SHP77 treated with DMSO at 0.1 percent for 48 hours (cell line): ENCODE measurements at regions not wholly inside any gene's neighbourhood (a gene's known extent, or its start where the extent isn't known, plus 50 kb on each side); places are given as distances from the start of the nearest gene placed in this dataset.
A peak's percentile ranks its signal among the peaks of the same experiment; 100 is the strongest.
"Not testable (repeated sequence)": the region's sequence is repeated elsewhere in the genome, so short reads cannot be mapped to it uniquely, and the experiment has no call there.

Source experiments
- DNase-seq: peaks from one replicate; lab custom pipeline; 2025; lab: John Stamatoyannopoulos, UW

DNA sequence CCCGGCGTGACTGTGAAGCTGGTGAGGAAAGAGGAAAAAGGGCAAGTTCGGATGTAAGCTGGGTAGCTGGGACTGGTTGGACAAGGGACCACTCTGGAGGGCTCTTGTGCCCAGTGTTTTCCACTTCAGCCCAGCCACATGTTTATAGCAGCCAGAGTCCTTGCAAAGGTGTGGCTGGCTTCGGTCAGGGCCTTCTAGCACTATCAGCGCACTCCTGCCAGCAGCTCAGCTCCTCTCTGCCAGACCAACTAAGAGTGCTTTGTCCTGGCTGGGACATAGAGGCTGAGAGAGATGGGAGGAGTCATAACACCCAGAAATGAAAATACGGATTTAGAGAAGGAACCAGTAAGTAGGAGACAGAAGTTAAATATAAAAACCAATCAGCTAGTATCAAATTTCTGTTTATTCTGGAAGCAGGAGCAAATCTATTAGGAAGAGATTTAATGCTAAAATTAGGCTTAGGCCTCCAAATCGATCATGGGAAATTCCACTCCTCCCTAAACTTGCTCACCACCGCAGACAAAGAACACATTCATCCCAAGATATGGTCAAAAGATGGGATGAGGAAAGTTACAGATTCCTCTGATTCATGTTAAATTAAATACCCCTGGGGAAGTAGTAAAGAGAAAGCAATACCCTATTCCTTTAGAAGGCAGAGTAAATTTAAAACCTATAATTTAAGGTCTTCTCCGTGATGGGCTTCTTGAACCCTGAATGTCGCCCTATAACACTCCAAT lies 135.0 kb downstream of the RALA start:
- no peak for DNase-seq

DNA sequence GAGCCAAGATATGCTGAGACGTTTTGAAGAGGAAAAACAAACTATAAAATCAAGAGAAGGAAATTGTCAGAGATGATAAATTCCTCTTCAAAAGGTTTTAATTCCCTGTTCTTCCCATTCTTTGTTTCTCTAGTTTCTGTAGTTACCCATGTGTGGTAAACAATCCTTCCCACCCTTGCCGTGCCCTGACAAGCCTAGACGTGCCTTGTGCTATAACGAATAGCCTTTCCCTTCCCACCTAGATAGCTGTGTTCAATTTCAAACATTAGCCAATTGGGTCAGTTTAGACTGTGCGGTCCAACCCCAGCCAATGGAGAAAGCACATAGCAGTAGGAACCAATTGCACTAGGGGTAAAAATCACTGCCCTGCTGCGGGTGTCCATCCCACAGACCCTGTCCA lies 138.1 kb downstream of the RALA start:
- DNase-seq: no peak

DNA sequence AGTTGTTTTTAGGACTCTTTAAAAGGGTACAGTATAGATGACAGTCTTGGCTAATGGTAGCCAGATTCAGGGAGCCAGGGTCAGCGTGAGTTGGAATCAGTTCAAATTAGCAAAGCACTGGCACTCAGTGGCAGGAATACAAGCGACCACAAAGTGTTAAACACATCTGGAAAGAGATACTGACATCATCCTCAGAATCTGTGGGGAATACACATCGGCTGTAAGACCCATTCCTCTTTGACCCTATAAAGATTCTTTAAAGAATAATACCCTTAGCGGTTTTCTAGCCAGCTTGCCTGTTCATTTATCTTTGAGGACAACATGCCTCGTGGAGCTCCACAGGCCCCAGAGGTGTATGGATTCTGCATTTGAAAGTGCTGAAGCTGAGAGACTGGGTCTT lies 139.1 kb downstream of the RALA start:
- DNase-seq: not testable (repeated sequence)

DNA sequence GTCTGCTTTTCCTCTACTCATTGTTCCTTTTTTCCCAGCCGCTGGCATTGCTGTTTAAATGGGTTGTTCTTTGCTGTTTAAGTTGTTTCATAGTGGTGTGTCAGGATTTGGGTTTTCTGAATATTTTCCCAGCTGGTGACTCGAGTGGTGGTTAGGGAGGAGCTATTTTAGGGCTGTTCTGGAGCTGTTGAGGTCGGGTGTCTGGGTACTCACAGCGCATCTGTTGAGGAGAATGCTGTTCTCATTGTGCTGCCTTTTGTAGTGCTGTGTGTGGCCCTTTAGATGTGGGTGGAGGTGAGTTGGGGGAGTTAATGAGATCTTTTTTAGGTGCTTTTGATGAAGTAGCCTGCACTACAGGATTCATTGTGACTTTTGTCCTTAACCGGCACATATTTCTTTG lies 139.5 kb downstream of the RALA start:
- DNase-seq: not testable (repeated sequence)

DNA sequence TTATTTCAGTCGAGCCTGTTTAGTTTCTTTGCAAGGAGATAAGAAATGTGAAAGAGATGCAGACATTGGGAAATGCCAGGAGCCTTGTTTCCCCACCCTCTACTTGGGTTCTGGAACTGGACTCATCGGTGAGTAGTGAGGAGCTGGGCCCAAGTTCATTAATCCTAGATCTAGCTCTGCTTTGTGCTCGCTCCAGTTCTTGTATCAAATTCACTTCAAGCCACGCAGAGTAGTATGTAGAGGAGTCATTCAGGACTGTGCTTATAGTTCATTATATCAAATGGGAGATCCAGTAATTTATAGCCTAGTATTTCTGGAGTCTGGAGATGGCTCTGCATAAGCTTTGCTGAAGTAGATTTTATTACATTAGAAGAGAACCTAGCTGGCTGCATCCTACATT lies 142.5 kb downstream of the RALA start:
- not testable (repeated sequence) for DNase-seq

DNA sequence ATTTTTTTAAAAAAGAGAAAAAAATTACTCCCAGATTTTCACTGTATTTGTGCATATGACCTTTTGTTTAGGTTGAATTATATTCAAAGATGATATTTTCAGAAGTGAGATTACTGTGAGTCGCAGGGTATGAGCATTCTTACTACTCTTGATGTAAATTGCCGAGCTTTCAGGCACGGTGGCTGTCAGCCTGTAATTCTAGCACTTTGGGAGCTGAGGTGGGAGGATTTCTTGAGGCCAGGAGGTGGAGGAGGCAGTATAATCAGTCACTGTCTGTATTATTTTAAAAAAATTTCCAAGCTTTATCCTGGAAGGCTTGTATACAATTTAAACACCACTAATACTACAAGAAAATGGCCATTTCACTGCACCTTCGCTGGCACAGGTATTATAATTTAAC lies 145.1 kb downstream of the RALA start:
- DNase-seq: not testable (repeated sequence)

DNA sequence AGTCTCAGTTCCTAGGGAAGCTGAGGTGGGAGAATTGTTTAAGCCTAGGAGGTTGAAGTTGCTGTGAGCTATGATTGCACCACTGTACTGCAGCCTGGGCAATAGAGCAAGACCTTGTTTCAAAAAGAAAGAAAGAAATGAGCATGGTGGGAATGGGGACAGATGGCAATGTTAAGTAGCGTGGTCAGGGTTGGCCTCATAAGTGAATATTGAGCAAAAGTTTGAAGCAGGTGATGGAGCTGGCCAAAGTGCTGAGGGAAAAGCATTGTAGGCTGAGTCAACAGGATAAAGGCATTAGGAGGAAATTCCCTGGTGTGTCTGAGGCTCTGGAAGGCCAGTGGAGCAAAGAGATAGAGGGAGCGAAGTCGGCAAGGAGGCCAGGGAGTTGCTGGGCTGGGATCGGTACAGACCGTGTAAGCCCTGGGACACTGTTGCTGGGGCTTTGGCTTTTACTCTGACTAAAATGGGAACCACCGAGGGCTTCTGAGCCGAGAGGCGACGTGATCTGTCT lies 151.0 kb downstream of the RALA start:
- DNase-seq: not testable (repeated sequence)

DNA sequence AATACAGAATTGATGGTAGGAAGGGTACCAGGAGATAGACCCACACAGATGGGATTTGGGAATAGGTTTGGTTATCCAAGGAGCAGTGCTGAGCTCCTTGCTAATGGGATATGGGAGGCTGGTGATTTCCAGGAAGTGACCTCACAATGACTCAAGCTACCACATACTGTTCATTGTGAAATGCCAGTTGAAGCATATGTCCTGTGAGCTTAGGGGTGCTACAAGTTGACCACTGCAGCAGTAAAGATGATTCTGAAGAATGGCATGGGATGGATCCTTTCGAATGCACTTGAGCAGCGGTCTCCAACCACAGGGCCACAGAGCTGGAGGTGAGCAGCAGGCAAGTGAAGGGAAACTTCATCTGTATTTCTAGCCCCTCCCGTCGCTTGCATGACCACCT lies 158.2 kb downstream of the RALA start:
- DNase-seq: not testable (repeated sequence)

DNA sequence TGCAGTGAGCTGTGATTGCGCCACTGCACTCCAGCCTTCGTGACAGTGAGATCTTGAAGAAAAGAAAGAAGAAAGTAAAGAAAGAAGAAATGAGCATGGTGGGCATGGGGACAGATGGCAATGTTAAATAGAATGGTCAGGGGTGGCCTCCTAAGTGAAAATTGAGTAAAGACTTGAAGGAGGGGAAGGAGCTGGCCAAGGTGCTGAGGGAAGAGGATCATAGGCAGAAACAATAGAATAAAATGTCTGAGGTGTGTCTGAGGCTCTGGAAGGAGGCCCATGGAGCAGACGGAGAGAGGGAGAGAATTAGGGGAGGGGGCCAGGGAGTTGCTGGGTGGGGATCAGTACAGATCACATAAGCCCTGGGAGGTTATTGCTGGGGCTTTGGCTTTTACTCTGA lies 163.1 kb downstream of the RALA start:
- not testable (repeated sequence) for DNase-seq

DNA sequence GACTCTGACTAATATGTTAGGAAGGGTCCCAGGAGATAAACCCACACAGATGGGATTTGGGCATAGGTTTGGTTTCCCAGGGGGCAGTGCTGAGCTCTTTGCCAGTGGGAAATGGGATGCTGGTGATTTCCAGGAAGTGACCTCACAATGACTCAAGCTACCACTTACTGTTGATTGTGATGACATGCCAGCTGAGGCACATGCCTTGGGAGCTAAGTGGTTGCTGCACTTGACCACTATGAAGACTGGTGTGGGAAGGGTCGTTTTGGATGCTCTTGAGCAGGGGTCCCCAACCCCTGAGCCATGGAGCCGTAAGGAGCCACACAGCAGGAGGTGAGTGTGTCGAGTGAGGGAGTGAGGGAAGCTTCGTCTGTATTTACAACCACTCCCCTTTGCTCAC lies 159.0 kb upstream of the CDK13 start:
- DNase-seq: not testable (repeated sequence)

DNA sequence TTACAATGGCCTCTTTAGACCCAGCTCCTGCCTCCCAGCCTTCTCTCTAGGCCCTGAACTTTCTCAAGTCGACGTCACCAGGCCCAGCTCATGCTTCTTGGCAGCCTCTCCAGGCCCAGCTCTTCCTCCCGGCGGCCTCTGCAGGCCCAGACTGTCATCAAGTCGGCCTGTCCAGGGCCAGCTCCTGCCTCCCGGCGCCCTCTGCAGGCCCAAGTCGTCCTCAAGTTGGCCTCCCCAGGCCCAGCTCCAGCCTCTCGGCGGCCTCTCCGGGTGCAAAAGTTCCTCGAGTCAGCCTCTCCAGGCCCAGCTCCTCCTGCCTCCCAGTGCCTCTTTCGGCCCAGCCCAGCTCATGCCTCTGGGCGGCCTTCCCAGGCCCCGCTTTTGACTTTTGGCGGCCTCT lies 158.1 kb upstream of the CDK13 start:
- not testable (repeated sequence) for DNase-seq

DNA sequence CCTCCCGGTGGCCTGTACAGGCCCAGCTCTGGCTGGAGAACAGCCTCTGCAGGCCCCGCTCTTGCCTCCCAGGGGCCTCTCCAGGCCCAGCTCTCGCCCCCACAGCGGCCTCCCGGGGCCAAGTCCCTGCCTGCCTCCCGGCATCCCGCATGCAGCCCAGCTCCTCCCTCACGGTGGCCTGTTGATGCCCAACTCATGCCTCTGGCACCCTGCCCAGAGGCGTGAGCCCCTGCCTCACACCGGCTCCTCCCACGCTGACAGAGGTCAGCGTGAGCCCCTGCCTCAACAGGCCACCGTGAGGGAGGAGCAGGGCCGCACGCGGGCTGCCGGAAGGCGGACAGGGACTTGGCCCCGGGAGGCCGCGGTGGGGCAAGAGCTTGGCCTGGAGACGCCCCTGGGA lies 157.0 kb upstream of the CDK13 start:
- not testable (repeated sequence) for DNase-seq

DNA sequence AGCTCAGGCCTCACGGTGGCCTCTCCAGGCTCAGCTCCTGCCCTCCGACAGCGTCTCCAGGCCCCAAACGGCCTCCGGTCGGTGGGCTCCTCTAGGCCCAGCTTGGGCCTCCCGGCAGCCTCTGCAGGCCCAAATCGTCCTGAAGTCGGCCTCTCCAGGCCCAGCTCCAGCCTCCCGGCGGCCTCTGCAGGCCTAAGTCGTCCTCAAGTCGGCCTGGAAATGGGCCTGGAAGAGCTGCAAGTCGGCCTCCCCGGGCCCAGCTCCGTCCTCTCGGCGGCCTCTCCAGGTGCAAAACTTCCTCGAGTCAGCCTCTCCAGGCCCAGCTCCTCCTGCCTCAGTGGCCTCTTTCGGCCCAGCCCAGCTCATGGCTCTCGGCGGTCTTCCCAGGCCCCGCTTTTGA lies 156.2 kb upstream of the CDK13 start:
- DNase-seq: not testable (repeated sequence)

DNA sequence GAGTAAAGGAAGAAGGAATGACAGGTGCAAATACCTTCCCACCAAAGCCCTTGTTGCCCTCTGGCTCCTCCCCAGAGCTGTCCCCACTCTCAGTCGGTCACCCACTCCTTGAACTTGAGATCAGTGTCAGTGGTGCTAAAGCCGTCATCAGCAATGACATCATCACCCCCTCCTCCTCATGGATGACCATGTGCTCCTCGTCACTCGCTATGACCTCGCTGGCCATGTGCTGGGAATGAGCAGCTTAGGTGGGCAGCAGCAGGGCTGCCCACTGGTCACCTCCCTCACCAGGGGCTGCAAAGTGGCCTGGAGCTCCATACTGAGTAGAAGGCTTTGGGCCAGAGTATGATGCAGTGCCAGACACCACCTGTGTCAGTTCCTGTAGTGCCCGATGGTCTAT lies 153.1 kb upstream of the CDK13 start:
- not testable (repeated sequence) for DNase-seq

DNA sequence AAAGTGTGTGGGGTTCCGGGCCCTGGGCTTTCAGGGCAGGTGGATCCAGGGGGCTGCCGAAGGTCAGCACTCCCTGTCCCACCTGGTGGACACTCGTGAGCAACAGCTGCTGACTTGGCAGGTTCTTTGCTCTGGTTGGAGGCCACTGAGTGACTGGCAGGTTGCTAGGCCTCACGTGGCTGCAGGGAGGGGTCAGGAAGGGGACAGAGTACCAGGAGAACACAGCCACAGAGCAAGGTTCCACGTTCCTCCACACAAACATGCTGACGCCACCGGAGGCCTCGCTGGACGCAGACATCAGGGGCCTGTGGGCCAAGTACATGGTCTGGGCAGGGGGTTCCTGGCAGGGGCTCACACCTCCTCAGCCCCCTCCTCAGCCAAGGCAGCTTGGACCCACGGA lies 152.0 kb upstream of the CDK13 start:
- DNase-seq: not testable (repeated sequence)

DNA sequence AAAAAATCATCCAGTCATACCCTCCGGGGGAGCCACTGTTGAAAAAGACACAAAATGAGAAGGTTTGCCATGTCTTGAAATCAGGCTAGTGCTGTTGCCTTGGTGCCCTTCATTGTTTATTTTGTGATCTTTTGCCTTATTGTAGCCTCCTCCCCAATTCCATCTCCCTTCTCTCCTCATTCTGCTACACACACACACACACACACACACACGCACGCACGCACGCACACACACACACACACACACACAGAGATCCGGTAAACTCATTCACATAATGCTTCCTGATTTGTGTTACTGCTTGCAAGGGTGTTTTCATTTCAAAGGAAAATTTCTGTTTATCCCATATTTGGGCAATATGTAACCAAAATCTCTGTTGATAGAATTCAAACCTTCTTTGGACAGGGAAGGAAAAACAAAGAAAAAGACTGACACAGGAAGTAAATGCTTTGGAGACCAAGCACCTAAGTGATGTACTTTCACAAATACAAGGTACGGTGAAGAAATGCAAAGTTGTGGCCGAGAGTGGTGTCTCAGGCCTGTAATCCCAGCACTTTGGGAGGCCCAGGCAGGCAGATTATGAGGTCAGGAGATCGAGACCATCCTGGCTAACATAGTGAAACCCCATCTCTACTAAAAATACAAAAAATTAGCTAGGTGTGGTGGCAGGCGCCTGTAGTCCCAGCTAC lies 141.1 kb upstream of the CDK13 start:
- no peak for DNase-seq

DNA sequence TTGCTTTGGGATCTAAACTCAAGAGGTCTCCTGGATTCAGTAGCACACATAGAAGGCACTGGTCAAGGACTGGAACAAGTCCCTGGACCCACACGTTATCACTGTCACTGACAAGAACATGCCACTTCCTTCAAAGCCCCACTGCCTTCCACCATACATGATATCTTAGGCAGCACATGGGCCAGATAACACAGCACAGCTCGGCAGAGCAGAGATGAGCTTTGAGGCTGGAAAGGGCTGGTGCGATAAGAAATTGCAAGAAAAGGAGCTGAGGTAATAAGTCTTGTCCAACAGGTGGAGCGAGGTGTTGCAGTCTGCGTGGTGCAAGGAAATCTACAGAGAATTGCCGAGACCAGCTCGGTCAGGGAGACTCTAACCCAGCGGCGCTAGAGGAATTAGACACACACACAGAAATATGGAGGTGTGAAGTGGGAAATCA lies 139.8 kb upstream of the CDK13 start:
- no peak for DNase-seq

DNA sequence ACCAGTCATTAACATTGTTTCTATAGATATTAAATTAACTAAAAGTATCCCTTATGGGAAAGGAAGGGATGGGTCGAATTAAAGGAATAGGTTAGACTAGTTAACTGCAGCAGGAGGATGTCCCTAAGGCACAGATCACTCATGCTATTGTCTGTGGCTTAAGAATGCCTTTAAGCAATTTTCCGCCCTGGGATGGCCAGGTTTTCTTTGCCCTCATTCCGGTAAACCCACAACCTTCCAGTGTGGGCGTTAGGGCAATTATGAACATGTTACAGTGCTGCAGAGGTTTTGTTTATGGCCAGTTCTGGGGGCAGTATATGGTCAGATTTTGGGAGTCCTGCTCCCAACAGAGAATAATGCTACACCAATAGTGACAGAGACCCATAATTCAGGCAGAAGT lies 139.3 kb upstream of the CDK13 start:
- no peak for DNase-seq

DNA sequence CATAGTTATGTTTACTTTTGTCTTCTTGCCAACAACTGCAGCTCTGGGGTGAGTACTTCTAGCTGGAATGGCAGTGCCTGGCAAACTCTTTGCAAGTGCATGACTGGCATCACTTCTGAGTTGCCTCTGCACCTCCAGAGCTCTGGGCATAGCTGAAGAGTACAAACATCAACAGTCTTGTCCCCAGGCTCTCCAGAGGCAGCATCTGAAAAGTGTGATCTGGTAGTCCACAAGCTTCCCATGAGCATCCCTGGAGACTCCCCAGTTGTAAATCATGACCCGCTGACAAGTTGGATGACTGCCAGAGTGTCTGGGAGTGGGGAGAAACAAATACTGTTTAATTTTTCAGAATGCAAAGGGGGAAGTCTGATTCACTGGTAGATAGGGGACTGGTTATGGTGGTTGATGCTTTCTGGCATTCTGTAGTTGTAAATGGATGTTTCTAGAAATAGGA lies 138.9 kb upstream of the CDK13 start:
- peak; percentile 70 for DNase-seq

DNA sequence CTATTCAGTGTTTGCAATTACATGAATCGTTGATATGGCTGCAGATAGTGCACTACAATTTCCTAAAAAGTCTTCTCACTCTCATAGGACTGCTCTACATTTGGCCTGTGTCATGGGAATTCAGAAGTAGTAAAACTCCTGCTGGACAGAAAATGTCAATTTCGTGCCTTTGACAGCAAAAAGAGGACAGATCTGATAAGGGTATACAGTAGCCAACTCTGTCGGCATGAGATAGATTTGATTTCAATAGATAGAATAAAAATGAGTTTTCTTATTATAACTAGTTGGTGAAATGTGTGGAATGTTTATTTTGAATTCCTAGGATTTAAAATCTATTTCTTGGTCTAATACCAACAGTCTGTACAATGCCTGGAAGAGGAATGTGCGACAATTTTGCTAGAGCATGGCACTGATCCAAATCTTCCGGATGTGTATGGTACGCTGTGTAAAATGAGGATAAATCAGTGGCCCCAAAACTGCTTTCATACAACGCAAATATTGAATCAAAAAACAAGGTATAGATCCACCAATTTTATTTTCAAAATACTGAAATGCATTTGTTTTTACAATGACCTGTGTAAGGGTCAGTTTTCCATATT lies 133.5 kb upstream of the CDK13 start:
- no peak for DNase-seq

DNA sequence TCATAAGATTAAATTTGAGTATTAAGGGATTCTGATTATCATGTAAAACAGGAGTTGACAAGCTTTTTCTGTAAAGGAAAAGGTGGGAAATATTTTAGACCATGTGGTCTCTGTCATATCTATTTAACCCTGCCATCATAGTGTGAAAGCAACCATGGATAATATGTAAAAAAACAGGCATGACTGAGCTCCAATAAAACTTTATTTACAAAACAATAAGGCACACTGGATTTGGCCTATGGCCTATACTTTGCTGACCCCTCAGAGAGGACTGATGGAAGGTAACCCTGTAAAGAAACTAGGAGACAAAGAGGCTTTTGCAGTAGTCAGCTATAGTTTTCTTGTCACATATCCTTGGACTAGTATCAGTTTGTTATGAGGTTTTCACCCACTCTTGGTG lies 130.5 kb upstream of the CDK13 start:
- no peak for DNase-seq

DNA sequence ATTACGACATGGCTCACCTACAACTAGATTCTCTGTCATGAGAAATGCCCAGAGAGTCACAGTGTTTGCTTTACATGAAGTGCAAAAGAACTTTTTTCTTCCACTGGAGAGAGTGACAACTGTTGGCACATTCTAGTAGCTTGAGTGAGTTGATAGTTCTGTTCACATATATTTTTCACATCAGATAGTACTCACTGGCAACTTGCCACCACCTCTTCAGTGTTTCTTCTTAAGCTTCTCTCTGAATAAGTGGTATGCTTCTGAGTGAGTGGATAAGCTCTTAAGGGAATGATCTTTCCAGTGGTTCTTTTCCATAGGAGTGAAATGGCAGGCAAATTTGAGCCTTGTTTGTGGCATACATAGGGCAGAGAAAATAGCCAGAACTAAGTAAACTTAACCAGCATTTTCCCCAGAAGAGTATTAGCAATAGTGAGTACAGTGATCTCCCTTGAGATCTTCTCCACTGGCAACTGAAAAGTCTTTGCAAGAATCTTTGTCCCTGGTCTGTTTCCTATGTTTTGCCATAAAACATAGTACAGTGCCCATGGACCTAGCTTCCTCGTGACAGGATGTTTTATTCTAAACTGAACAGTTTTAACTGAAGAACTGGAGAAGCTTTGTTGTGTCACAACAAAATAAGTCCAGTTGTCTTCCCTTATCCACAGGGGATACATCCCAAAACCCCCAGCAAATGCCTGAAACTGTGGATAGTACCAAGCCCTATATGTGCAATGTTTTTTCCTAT lies 125.4 kb upstream of the CDK13 start:
- DNase-seq: no peak
